ENCODE measurements at regions not wholly inside any gene's neighbourhood (a gene's known extent, or its start where the extent isn't known, plus 50 kb on each side); places are given as distances from the start of the nearest gene placed in this dataset.
"Not testable (repeated sequence)": the region's sequence is repeated elsewhere in the genome, so short reads cannot be mapped to it uniquely, and the experiment has no call there.

GRCh38 chr3:74413547-74414241, 200.8 kb downstream of the CNTN3 start:
- no peak for DNase-seq

- no peak for DNase-seq
These were observed 204.1 kb downstream of the CNTN3 start for GRCh38 chr3:74410276-74410941.

GRCh38 chr3:74409066-74409465, 205.4 kb downstream of the CNTN3 start:
- no peak for DNase-seq

- DNase-seq, result no peak
These were observed 211.2 kb downstream of the CNTN3 start for GRCh38 chr3:74403307-74403706.

GRCh38 chr3:74402821-74403220, 211.6 kb downstream of the CNTN3 start:
- DNase-seq, result no peak

GRCh38 chr3:74393426-74393825, 221.0 kb downstream of the CNTN3 start:
- DNase-seq, result no peak

- no peak for DNase-seq
These were observed 224.2 kb downstream of the CNTN3 start for GRCh38 chr3:74390121-74390877.

GRCh38 chr3:74387111-74387735, 227.2 kb downstream of the CNTN3 start:
- DNase-seq, result no peak

- no peak for DNase-seq
These were observed 230.3 kb downstream of the CNTN3 start for GRCh38 chr3:74384159-74384558.

- DNase-seq, result no peak
These were observed 236.8 kb downstream of the CNTN3 start for GRCh38 chr3:74377669-74378068.

GRCh38 chr3:74376323-74376722, 238.1 kb downstream of the CNTN3 start:
- DNase-seq, result not testable (repeated sequence)

- no peak for DNase-seq
These were observed 238.8 kb downstream of the CNTN3 start for GRCh38 chr3:74375653-74376052.

GRCh38 chr3:74372743-74373142, 241.7 kb downstream of the CNTN3 start:
- DNase-seq, result no peak

GRCh38 chr3:74370342-74370741, 244.1 kb downstream of the CNTN3 start:
- DNase-seq, result no peak

GRCh38 chr3:74366331-74366730, 248.1 kb downstream of the CNTN3 start:
- no peak for DNase-seq

- no peak for DNase-seq
These were observed 251.1 kb downstream of the CNTN3 start for GRCh38 chr3:74363346-74363745.

- DNase-seq, result no peak
These were observed 254.1 kb downstream of the CNTN3 start for GRCh38 chr3:74360406-74360805.

GRCh38 chr3:74357881-74358280, 256.6 kb downstream of the CNTN3 start:
- DNase-seq, result no peak

- no peak for DNase-seq
These were observed 261.4 kb downstream of the CNTN3 start for GRCh38 chr3:74353039-74353438.

GRCh38 chr3:74352166-74352565, 262.3 kb downstream of the CNTN3 start:
- no peak for DNase-seq

- no peak for DNase-seq
These were observed 263.2 kb downstream of the CNTN3 start for GRCh38 chr3:74351213-74351612.

GRCh38 chr3:74349015-74349414, 265.4 kb downstream of the CNTN3 start:
- DNase-seq, result no peak

- DNase-seq, result no peak
These were observed 266.7 kb downstream of the CNTN3 start for GRCh38 chr3:74347563-74348268.

Measured in activated CD4-positive, alpha-beta T cell treated with anti-CD3 and anti-CD28 coated beads, Interleukin-2, amount 50 U/mL, for 16 hours (primary cell).